ENCODE measurements at regions not wholly inside any gene's neighbourhood (a gene's known extent, or its start where the extent isn't known, plus 50 kb on each side); places are given as distances from the start of the nearest gene placed in this dataset.
"Not testable (repeated sequence)": the region's sequence is repeated elsewhere in the genome, so short reads cannot be mapped to it uniquely, and the experiment has no call there.

GRCh38 chr7:68630914-68631313, 967.4 kb upstream of the AUTS2 start:
- not testable (repeated sequence) for H3K27ac Mint-ChIP-seq; H3K36me3 Mint-ChIP-seq; H3K4me3 Mint-ChIP-seq; DNase-seq; H3K27me3 Mint-ChIP-seq (ENCODE audit: low read depth in 3 of 3); H3K4me1 Mint-ChIP-seq
- H3K9me3 Mint-ChIP-seq, result peaks cover 9 to 27% (median 17%) of the 10 kb centered on the region in 6 donors

GRCh38 chr7:68640103-68640502, 958.2 kb upstream of the AUTS2 start:
- no peak overlapping the region for H3K27ac Mint-ChIP-seq
- no peaks in the 10 kb centered on the region for H3K4me1 Mint-ChIP-seq
- peaks cover 0 to under 1% (median 0%) of the 10 kb centered on the region in 3 donors for H3K36me3 Mint-ChIP-seq
- DNase-seq, result no peak
- H3K9me3 Mint-ChIP-seq, result peaks cover 4 to 24% (median 11%) of the 10 kb centered on the region in 6 donors
- no peak overlapping the region for H3K4me3 Mint-ChIP-seq
- H3K27me3 Mint-ChIP-seq (ENCODE audit: low read depth in 3 of 3), result no peaks in the 10 kb centered on the region

- H3K9me3 Mint-ChIP-seq, result peaks cover 6 to 16% (median 10%) of the 10 kb centered on the region in 6 donors
- H3K4me3 Mint-ChIP-seq, result no peak overlapping the region
- no peak overlapping the region for H3K27ac Mint-ChIP-seq
- DNase-seq, result no peak
- no peaks in the 10 kb centered on the region for H3K4me1 Mint-ChIP-seq
- no peaks in the 10 kb centered on the region for H3K36me3 Mint-ChIP-seq
- peaks cover 0 to 2% (median 0%) of the 10 kb centered on the region in 3 donors for H3K27me3 Mint-ChIP-seq (ENCODE audit: low read depth in 3 of 3)
Observed at GRCh38 chr7:68642727-68643126, 955.5 kb upstream of the AUTS2 start.

- H3K27me3 Mint-ChIP-seq (ENCODE audit: low read depth in 3 of 3), result peaks cover 0 to 2% (median 1%) of the 10 kb centered on the region in 3 donors
- H3K4me3 Mint-ChIP-seq, result no peak overlapping the region
Observed at GRCh38 chr7:68663392-68663791, 934.9 kb upstream of the AUTS2 start.

GRCh38 chr7:68671046-68671445, 927.2 kb upstream of the AUTS2 start:
- H3K27me3 Mint-ChIP-seq (ENCODE audit: low read depth in 3 of 3), result peaks cover 0 to 3% (median 1%) of the 10 kb centered on the region in 3 donors

More at GRCh38 chr7:68663392-68663791, 934.9 kb upstream of the AUTS2 start:
- DNase-seq, result no peak
- H3K36me3 Mint-ChIP-seq, result no peaks in the 10 kb centered on the region
- no peaks in the 10 kb centered on the region for H3K4me1 Mint-ChIP-seq
- peaks cover 4 to 14% (median 9%) of the 10 kb centered on the region in 6 donors for H3K9me3 Mint-ChIP-seq
- H3K27ac Mint-ChIP-seq, result no peak overlapping the region

GRCh38 chr7:68671671-68672070, 926.6 kb upstream of the AUTS2 start:
- DNase-seq, result no peak

More at GRCh38 chr7:68671046-68671445, 927.2 kb upstream of the AUTS2 start:
- H3K4me1 Mint-ChIP-seq, result no peaks in the 10 kb centered on the region
- DNase-seq, result no peak
- no peak overlapping the region for H3K4me3 Mint-ChIP-seq
- H3K36me3 Mint-ChIP-seq, result peaks cover 0 to 4% (median 0%) of the 10 kb centered on the region in 3 donors
- H3K9me3 Mint-ChIP-seq, result peaks cover 4 to 37% (median 19%) of the 10 kb centered on the region in 6 donors
- H3K27ac Mint-ChIP-seq, result no peak overlapping the region

GRCh38 chr7:68674826-68675225, 923.4 kb upstream of the AUTS2 start:
- Mint-ChIP-seq H3K4me1 (no peaks in the 10 kb centered on the region), H3K36me3 (peaks cover 0 to 4% (median 0%) of the 10 kb centered on the region in 3 donors), H3K27me3 (ENCODE audit: low read depth in 3 of 3) (peaks cover 0 to 2% (median 0%) of the 10 kb centered on the region in 3 donors), H3K4me3 (no peak overlapping the region), H3K9me3 (peaks cover 0 to 44% (median 22%) of the 10 kb centered on the region in 6 donors), H3K27ac (no peak overlapping the region)
- no peak for DNase-seq

More at GRCh38 chr7:68671671-68672070, 926.6 kb upstream of the AUTS2 start:
- H3K36me3 Mint-ChIP-seq, result peaks cover 0 to 4% (median 0%) of the 10 kb centered on the region in 3 donors
- H3K9me3 Mint-ChIP-seq, result peaks cover 4 to 39% (median 21%) of the 10 kb centered on the region in 6 donors
- no peak overlapping the region for H3K27ac Mint-ChIP-seq
- no peaks in the 10 kb centered on the region for H3K4me1 Mint-ChIP-seq
- H3K4me3 Mint-ChIP-seq, result no peak overlapping the region
- H3K27me3 Mint-ChIP-seq (ENCODE audit: low read depth in 3 of 3), result peaks cover 0 to 3% (median 1%) of the 10 kb centered on the region in 3 donors

- no peaks in the 10 kb centered on the region for H3K4me1 Mint-ChIP-seq
- no peaks in the 10 kb centered on the region for H3K27me3 Mint-ChIP-seq (ENCODE audit: low read depth in 3 of 3)
- no peak overlapping the region for H3K27ac Mint-ChIP-seq
Observed at GRCh38 chr7:68676813-68677535, 921.3 kb upstream of the AUTS2 start.

GRCh38 chr7:68678196-68678595, 920.1 kb upstream of the AUTS2 start:
- Mint-ChIP-seq H3K9me3 (peaks cover 0 to 38% (median 12%) of the 10 kb centered on the region in 6 donors), H3K27me3 (ENCODE audit: low read depth in 3 of 3) (no peaks in the 10 kb centered on the region)

More at GRCh38 chr7:68676813-68677535, 921.3 kb upstream of the AUTS2 start:
- no peak overlapping the region for H3K4me3 Mint-ChIP-seq
- peaks cover 0 to 38% (median 11%) of the 10 kb centered on the region in 6 donors for H3K9me3 Mint-ChIP-seq
- no peak for DNase-seq
- peaks cover 0 to 4% (median 0%) of the 10 kb centered on the region in 3 donors for H3K36me3 Mint-ChIP-seq

GRCh38 chr7:68679459-68680234, 918.6 kb upstream of the AUTS2 start:
- DNase-seq, result no peak
- no peak overlapping the region for H3K4me3 Mint-ChIP-seq
- H3K4me1 Mint-ChIP-seq, result no peaks in the 10 kb centered on the region
- H3K27ac Mint-ChIP-seq, result no peak overlapping the region
- H3K36me3 Mint-ChIP-seq, result peaks cover 0 to 4% (median 0%) of the 10 kb centered on the region in 3 donors
- peaks cover 2 to 30% (median 9%) of the 10 kb centered on the region in 6 donors for H3K9me3 Mint-ChIP-seq
- no peaks in the 10 kb centered on the region for H3K27me3 Mint-ChIP-seq (ENCODE audit: low read depth in 3 of 3)

More at GRCh38 chr7:68678196-68678595, 920.1 kb upstream of the AUTS2 start:
- Mint-ChIP-seq H3K36me3 (peaks cover 0 to 4% (median 0%) of the 10 kb centered on the region in 3 donors), H3K27ac (no peak overlapping the region), H3K4me3 (no peak overlapping the region), H3K4me1 (no peaks in the 10 kb centered on the region)
- DNase-seq, result no peak

- H3K4me3 Mint-ChIP-seq, result no peak overlapping the region
- H3K27me3 Mint-ChIP-seq (ENCODE audit: low read depth in 3 of 3), result peaks cover 0 to 1% (median 0%) of the 10 kb centered on the region in 3 donors
- no peak for DNase-seq
- peaks cover 0 to 2% (median 0%) of the 10 kb centered on the region in 3 donors for H3K36me3 Mint-ChIP-seq
- H3K9me3 Mint-ChIP-seq, result peaks cover 2 to 32% (median 12%) of the 10 kb centered on the region in 6 donors
- no peak overlapping the region for H3K27ac Mint-ChIP-seq
- H3K4me1 Mint-ChIP-seq, result no peaks in the 10 kb centered on the region
Observed at GRCh38 chr7:68680235-68680872, 917.9 kb upstream of the AUTS2 start.

GRCh38 chr7:68682910-68683309, 915.4 kb upstream of the AUTS2 start:
- Mint-ChIP-seq H3K27me3 (ENCODE audit: low read depth in 3 of 3) (peaks cover 0 to 1% (median 0%) of the 10 kb centered on the region in 3 donors), H3K9me3 (peaks cover 2 to 23% (median 12%) of the 10 kb centered on the region in 6 donors), H3K27ac (no peak overlapping the region), H3K4me3 (no peak overlapping the region), H3K36me3 (peaks cover 0 to 4% (median 2%) of the 10 kb centered on the region in 3 donors), H3K4me1 (no peaks in the 10 kb centered on the region)
- DNase-seq, result no peak

GRCh38 chr7:68684246-68684839, 913.9 kb upstream of the AUTS2 start:
- Mint-ChIP-seq H3K27me3 (ENCODE audit: low read depth in 3 of 3) (peaks cover 0 to 1% (median 0%) of the 10 kb centered on the region in 3 donors), H3K9me3 (peaks cover 2 to 34% (median 16%) of the 10 kb centered on the region in 6 donors), H3K36me3 (peaks cover 0 to 4% (median 2%) of the 10 kb centered on the region in 3 donors), H3K27ac (no peak overlapping the region), H3K4me1 (no peaks in the 10 kb centered on the region), H3K4me3 (no peak overlapping the region)
- DNase-seq, result no peak

Measured in immature natural killer cell (primary cell).